GM19463 (cell line): ENCODE measurements at regions not wholly inside any gene's neighbourhood (a gene's known extent, or its start where the extent isn't known, plus 50 kb on each side); places are given as distances from the start of the nearest gene placed in this dataset.
"Not testable (repeated sequence)": the region's sequence is repeated elsewhere in the genome, so short reads cannot be mapped to it uniquely, and the experiment has no call there.

Experiments
- ATAC-seq: cut with Tn5 transposase; IDR thresholded peaks from one replicate; pipeline ENCODE4 v1.9.1; 2021; ENCODE audit warnings: mild to moderate bottlenecking, moderate library complexity; ENCODE audit not compliant: unreplicated experiment

GRCh38 chr1:121001090-121001726, 111.6 kb downstream of the PPIAL4A start:
- not testable (repeated sequence) for ATAC-seq

DNA sequence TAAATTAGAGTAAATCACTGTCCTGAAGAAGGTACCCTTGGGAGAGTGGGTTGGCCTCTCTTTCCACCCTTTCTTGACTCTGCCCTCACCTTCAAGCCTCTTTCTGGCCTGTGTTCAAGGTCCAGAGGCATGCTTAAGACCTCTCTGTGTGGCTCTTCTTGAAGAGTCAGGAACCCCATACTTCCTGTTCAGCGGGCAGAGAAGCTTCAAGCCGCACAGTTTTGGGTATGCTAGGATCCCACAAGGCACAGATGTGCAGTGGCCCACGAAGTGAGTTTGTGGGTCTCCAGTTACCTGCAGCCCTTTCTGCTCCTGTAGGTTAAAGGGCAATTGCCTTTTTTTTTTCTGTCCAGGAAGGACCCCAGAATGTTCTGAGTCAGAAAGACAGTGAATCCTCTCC, 113.7 kb downstream of the PPIAL4A start:
- not testable (repeated sequence) for ATAC-seq

- not testable (repeated sequence) for ATAC-seq
Observed at GRCh38 chr1:121006826-121007225, 117.3 kb downstream of the PPIAL4A start.

DNA sequence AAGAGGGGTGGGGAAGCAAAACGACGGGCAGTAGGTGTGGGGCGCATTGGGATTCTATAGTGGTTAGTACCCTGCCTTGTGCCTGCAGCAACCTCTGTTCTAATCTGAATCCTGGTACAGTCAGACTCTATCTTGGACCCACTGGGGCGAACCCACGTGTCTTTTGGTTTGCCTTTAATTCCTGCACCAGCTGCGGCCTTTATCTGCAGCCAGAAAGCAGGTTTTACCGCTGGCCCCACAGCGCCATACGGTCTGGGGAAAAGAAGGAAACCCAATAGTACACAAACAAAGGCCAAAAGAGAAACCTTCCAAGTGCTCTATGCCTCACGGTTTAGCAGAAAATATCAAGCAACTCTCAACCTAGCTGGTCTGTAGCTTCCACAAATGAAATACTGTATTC, 118.2 kb downstream of the PPIAL4A start:
- ATAC-seq, result not testable (repeated sequence)

DNA sequence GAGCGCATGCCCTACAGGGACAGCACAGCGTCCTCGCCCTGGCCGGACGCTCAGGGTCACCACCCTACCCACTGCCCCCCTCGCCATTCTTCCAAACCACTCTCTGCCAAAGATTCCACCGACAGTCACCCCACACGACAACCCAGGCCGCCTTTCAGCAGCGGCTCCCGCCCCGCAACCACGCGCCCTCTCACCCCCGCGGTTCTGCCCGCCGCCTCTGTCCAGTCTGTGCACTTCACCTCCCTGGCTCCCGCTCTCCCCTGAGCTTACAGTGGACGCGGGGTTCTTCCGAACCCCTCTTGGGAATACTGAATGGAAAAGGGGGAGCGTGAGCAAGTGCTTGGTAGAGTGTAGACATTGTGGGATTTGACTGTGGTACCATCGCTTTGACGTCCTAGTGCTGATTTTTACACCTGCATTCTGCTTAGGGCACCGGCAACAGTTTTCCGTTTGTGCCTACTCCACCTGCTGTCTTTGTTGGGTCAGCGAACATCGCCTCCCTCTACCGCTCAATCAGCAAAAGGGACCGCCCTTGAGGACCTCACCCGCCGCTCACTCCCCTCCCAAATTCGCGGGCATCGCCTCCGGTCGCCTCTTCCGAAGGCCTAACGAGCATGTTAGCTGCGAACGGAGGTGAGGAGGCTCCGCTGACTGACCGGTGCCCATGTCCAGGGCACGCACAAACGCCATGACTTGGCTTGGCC, 119.1 kb downstream of the PPIAL4A start:
- not testable (repeated sequence) for ATAC-seq

GRCh38 chr1:121009216-121010057, 119.9 kb downstream of the PPIAL4A start:
- ATAC-seq, result not testable (repeated sequence)

- ATAC-seq, result not testable (repeated sequence)
Observed at GRCh38 chr1:121010141-121010540, 120.6 kb downstream of the PPIAL4A start.

GRCh38 chr1:121013181-121013580, 123.6 kb downstream of the PPIAL4A start:
- not testable (repeated sequence) for ATAC-seq

DNA sequence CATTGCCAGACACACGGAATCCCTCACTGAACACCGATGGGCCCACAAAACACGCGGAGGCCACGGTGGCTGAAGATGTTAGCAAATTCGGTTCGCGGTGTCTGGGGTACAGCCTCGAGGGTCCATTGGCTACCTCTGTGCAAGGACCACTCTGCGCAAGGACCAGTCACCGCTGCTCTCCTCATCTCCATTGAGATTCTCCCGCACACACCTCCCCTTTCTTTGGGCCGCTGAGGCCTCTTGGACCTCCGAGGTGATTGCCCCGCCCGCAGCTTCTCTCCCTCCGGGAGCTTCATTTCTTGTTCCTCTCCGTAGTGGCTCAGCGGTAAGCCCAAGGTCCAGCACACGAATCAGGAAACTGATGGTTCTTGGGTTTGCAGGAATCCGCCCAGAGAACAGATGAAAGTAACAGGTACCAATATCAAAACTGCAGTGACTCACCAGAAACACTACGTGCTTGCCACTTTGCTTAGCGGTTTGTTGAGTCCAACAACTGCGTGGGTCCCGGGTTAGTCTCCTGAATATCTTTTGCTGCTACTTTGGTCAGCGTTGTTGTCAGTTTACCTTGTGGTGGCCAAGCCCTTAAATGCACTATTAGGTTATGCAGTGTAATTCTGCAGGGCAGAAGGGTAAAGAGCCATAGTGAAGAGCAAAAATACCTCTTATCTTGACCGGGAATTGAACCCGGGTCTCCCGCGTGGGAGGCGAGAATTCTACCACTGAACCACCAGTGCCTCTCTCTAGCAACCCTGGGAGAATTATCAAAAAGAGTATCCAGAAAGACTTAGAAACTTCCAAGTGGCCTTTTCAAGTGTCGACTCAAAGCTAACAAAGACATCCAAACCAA, 126.8 kb downstream of the PPIAL4A start:
- peak; percentile 76 for ATAC-seq

DNA sequence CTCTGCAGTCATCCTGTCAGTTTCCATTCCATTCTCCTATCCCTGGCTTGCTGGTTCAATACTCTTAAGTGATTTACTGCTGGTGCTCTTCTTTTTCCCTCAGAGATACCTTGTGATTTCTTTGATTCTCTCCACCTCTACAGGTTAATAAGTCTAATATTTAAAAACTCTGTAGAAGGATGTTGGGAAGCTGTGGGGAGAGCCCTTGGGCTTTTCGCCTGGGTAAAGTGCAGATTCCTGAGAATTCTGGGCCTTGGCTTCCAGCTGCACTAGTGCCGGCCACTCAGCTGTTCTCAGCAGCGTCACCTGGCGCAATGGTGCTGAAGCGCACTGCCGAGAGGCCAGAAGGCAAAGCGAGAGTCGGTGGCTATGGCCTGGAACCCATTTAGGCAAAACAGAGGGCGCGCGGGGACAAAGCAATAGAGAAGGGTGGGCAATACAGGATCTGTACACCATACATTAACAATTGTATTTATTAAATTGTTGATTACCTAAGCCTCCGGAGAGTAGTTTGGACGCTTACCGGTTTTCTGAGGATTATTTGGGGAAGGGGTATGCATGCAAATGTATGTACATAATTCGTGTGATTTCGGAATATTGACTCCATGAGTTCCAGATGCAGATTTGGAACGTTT, 130.3 kb downstream of the PPIAL4A start:
- ATAC-seq, result peak; percentile 65

GRCh38 chr1:121020350-121021236, 131.0 kb downstream of the PPIAL4A start:
- not testable (repeated sequence) for ATAC-seq

DNA sequence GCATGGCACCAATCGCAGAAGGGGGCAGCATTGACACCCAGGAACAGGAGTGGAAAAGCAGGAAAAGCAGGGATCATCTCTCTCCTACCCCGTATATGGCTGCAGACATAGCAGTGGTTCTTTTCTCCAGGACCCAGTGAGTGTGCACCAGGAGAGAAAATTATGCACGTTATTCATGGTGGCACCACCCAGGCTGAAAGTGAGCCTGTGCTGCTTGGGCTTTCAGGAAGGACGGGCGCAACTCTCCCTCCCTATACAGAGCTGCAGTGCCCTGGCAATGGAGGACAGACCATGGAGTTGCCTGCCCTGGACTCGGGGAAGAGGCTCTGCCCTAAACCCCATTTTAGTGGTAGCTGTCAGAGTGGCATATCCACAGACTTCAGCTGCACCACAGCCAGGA, 132.1 kb downstream of the PPIAL4A start:
- not testable (repeated sequence) for ATAC-seq

DNA sequence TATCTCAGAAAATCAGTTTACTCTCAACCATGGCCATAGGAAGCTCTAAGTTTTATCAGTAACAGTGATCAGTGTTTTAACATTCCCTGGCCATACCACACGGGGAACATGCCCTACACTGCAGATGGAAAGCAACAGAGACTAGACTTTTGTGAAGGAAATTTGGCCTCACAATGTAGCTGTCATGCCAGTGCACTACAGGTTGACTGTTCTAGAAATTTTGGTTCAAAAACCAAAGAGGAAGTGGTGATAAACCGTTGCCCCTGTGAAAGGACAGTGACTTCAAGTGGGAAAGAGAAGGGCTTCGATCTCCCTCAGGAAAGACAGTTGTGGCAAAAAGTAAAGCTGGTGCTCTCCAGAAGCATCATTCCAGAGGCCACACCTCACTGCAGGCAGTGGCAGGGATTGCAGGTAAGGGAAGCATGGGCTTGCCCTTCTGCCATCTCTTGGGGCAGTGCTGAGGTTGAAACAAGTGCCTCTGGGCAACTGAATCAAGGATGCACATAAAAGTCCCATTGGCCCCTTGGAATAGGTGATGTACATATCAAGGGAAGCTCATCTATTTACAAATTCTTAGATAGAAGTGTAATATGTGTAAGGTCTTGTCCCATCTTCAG, 143.4 kb downstream of the PPIAL4A start:
- not testable (repeated sequence) for ATAC-seq

DNA sequence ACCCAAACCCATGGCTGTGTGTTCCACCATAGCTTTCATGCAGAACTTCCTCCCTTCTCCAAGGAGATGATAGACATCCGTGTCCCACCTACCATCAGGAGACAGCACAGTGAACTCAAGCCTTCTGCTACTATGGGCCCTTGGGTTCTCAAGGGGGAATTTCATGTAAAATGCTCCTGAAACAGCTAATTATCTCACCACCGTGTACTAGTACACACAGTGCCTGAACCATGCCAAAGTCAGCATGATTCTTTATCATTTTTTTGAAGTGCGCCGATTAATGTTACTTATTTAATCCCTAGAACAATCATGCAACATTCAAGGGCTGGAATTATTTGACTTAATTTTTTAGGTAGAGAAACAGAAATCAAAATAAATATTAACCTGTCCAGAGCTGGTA, 147.2 kb downstream of the PPIAL4A start:
- ATAC-seq, result not testable (repeated sequence)

- not testable (repeated sequence) for ATAC-seq
Observed at GRCh38 chr1:121040974-121041373, 143.2 kb downstream of the FAM72B start.

GRCh38 chr1:121041497-121041896, 142.6 kb downstream of the FAM72B start:
- ATAC-seq, result not testable (repeated sequence)

DNA sequence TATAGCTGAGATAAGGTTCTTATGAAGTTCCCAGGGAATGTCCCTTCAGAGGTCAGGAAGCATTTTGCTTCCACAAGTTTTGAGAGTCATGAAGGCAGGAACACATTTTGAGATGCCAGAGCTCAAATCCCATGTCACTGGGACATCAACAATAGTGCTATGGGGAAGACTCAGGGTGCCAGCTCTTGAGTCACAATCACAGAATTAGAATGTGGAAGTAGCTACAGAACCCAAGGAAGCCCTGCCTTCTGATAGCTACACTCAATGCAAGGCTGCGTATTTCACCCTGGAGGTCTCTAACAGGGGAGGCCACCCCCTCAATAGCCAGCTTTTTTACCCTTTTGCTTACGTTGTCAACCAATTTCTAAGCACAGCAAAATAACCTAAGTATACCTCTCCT, 141.3 kb downstream of the FAM72B start:
- ATAC-seq, result not testable (repeated sequence)

- not testable (repeated sequence) for ATAC-seq
Observed at GRCh38 chr1:121048293-121048752, 135.8 kb downstream of the FAM72B start.
